CD4-positive, alpha-beta T cell treated with Interleukin-21 for 1 hour (primary cell): ENCODE measurements at regions not wholly inside any gene's neighbourhood (a gene's known extent, or its start where the extent isn't known, plus 50 kb on each side); places are given as distances from the start of the nearest gene placed in this dataset.

Experiments
- DNase-seq: peaks from one replicate; pipeline ENCODE4 v3.0.0-alpha.2; 2020

DNA sequence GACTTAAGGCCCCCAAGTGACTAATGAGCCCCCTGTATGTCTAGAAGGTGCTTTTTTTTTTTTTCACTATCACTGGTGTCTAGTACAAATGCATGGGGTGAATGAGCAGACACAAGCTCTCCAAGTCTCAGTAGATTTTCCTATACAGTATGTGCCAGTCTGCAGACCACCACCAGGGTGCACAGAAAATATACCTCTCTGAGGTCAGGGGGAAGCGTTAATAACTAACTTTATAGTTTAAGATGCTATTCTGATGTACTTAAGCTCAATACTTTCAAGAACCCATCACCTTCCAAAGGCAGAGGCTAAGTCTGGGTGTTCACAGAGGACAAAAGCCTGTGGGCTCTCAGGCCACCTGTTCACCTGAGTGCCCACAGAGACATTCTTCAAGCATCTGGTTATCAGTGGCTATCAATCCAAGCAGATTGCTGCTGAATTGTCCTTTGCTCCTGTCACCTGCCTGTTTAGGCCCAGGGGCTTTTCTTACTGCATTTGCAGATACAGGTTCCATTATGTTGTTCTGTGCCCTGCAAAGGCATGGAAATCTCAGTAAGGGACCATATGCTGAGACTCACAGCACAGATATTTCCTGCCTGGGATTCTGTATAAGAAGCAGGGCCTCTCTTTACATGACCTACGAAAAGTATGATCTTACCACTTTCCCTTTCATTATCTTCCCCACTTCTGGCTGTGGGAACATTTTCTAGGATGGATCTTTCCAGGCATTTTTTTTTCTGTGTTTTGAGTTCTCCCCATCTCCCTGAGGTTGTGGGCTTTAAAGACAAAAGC lies 534.6 kb downstream of the TNS1 start:
- no peak for DNase-seq

DNA sequence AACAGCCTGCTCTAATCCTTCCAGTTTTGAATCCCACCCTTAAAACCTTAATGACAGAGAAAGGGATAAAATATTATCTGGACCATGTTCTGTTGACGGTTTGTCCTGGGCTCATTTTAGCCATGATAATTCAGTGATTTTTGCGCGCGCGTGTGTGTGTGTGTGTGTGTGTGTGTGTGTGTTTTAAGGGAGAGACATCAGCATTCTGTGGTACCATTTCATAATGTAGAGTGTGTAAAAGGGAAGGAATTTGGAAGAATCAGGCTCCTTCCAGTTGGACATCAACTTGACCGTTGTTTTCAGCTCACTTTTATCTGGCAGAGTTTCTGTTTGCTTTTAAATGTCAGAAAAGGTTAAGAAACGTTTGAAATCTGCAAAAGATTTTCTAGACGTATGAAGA lies 535.5 kb downstream of the TNS1 start:
- DNase-seq: no peak

DNA sequence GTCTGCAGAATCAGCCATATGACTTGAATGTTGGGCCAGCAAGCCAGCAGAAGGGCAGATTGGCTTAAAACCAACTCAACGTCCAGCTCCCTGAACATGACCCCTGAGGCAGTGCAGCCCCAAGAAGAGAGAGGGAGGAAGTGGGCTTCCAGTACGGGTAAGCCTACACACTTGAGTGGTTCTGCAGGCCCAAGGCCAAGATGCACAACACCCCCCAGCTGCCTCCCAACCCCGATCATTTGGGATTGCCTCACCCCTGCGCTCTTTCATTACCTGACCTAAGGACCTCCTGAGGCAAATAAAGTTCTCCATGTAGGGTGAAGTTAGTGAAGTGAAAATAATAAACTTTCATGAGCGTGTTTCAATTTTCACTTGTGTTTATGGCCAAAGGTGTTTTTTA lies 536.0 kb downstream of the TNS1 start:
- no peak for DNase-seq

DNA sequence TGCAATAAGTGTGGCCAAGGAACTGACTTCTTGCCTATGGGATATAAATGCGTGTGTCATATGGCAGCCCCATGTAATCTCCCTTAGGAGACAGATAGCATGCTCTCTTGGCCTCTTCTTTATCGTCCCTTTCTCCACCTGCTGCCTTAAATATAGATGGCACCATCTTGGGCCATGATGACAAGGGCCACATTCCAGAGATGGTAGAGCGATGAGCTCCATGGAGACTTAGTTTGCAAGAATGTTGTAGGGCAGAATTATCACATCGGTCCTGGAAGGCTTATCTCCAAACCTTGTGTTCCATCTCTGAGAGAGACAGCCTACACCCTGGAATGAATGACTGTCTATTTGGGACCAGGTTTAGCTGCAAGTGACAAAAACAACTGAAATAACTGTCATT lies 536.7 kb downstream of the TNS1 start:
- DNase-seq: no peak

DNA sequence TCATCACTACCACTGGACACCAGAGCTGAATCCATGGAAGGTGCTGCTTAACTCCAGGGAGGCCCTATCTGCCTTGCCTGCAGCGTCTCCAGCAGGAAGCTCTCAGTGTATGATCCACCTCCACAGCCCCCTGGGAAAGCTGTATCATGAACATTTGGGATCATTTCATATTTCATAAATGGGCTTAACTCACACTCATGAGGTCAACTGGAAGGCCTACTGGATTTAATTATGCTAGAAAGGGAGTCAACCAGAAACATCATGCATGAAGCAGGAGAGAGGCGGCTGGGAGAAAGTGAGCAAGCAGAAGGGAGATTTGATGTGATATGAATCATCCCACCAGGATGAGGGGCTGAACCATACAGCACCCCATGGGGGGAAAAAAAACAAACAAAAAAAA lies 537.7 kb downstream of the TNS1 start:
- DNase-seq: no peak

DNA sequence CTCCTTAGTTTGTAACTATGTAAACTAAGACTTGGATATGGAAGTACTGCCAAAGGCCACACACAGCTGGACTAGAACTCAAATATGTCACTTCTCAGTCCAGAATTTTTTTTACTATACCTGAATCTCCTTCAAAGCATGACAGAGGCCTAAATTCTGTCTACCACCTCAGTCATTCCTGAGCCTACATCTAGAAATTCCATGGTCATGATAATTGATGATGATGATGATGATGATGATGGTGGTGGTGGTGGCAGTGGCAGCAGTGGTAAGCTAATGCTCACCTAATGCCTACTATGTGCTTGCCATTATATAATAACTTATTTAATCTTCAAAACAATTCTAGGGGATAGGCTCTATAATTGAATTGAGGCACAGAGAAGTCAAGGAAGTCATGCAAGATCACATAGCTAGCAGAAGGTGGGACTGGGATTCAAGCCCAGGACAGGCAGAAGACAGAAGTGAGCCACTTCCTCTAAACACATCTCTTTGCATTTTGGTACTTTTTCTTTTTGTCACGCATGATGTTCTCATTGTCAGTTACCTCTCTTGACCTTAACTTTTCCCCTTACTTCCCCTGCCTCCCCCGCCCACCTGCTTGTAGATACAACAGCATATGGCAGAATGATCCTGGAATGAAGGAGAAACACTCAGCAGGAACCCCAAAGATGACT lies 539.3 kb downstream of the TNS1 start:
- DNase-seq: no peak

DNA sequence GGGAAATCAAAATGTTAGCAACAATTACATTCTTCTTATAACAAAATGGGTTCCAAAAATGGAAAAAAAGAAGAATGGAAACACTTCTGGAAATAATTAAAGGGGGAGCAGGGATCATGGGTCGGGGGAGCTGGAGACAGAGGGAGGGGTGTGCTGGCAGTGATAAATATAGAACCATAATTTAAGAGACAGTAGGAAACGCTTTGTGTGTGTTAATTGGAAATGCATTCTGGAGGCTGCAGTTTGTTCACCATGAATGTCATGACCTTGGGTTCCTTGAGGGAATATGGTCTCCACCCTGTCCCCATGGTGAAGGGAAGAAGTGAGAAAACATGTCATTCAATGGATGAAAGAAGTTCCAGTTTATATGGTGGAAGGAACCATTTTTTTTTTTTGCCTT lies 540.7 kb downstream of the TNS1 start:
- no peak for DNase-seq

DNA sequence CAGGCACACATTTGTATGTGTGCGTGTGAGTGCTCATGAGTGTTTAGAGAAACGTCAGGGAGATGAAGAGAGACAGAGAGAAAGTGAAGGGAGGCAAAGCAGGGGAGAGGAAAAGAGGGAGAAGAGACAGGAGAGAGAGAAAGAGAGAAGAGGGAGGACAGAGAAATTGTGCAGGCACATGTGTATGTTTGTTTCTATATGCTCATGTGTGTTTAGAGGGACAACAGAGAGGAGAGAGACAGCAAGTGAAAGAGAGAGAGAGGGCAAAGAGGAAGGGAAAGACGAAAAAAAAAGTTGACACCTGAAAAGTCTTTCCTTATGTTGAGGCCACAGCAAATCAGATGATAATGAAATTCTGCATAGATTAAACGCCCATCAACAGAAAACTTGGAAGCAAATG lies 541.1 kb downstream of the TNS1 start:
- no peak for DNase-seq

DNA sequence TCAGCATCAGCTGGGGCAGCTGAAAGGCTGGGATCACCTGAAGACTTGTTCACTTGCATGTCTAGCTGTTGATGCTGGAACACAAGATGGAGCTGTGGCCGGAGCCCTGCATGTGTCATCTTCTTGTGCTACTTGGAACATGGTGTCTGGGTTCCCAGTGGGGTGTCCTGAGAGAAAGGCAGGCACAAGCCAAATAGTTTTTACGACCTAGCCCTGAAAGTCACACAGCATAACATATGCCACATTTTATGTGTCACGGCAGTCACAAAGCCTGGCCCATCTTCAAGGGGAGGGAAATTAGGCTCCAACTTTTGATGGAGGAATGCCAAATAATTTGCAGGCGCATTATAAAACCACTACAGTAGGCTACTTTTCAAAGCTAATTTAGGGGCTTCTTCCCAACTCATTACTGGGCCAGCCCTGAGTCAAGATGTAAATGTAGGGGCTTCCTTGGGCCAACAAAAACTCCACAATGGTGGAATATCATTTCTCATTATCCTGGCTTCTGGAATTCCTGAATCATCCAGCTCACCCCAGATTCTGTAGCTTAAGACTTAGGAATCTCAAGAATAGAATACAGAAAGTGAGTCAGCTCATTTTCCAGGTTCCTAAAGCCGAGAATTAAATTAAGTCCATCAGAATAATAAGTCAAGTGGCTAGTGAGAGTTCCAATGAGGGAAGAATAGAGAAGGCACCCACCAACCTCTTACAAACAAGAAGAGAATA lies 543.0 kb downstream of the TNS1 start:
- DNase-seq: no peak

DNA sequence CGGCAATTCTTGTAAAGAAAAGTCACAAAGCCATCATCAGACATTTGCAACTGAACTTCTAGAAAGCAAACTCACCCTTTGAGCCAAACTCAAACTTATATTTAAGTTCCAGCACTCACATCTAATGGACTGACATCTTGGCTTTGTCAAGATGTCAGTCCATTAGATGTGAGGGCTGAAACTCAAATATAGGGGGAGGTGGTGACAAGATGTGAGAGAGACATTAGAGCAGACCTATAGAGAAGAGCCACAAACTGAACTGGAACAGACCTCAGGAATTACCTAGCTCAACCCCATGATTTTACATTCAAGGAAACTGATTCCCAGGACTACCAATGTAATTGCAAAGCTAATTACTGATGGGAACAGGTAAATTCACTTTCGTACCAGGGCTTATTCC lies 543.8 kb downstream of the TNS1 start:
- DNase-seq: no peak

DNA sequence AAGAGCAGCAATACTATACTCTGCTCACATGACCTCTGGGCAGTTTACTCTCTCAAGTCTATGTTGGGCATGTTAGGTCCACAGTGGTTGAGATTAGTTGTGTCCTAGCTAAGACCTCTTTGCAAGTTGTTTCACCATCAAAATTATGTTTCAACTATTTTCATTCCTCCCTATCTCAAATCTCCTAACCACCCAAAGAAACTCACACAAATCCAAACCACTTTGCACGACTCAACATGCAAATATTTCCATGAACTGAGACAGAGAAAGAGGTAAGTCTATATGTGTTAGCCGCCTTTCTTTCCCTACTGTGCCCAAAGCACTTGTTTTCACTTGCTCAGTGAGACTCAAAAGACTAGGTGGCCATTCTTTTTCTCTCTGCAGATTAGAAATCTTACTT lies 546.8 kb downstream of the TNS1 start:
- no peak for DNase-seq

DNA sequence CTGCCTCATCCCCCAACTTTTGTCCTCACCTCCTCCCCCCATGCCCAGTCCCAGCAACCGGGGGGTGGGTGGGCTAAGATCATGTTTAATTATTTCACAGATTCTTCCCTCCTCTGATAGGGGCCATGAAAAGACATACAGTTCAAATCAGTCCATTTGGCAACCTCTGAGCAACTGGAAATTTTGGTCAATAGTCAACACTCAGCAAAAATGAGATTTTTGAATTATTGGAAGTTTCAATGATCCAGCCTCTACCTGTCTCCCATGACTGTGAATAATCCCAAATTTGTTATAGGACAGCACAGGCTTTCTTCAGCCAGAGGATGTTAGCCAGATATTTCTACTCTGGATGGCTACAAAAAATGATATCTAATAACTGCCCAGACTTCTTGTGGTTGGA lies 549.9 kb downstream of the TNS1 start:
- DNase-seq: no peak

DNA sequence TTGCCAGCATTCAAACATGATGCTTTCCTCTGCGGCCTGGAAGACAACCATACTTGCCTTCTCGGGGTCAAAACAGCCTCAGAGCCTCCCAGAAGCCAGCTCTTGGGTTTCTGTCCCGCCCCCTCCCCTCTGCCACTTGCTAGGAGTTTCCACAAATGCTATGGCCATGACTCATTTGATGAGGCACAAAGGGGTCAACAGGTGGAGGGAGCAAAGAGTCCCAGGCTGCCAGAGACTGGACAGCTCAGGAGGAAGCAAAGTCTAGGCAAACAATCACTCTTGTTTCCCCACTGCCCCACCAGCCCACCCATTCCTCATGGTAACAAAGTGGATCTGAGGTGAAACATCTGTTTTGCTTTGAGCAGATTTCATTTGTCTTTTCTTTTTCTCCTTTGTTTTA lies 551.1 kb downstream of the TNS1 start:
- DNase-seq: no peak

DNA sequence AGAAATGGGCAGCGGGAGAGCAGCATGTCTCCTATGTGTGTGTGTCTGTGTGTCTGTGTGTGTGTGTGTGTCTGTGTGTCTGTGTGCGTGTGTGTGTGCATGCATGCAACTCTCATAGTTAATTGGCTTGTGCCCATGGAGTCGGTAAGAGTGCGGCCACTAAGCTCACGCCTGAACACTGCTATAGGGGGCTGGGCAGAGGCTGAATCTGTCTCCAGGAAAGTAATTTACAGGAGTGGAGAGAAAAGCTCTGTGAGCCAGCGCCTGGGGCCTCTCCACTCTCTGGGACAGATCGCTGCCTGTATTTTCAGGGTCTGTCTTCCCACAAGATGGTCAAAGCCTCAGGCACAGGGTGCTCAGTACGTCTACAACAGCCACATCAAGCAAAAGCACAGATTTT lies 553.4 kb downstream of the TNS1 start:
- no peak for DNase-seq

DNA sequence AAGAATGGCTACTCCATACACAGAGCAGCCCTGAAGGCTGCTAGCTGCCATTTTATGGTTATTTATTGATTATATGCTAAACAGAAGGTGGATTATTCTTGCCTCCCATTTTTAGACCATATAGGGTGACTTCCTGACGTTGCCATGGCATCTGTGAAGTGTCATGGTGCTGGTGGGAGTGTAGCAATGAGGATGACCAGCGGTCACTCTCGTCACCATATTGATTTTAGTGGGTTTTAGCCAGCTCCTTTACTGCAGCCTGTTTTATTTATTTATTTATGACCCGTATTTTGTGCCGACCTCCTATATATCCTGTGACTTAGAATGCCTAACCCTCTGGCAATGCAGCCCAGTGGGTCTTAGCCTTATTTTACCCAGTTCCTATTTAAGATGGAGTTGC lies 553.9 kb downstream of the TNS1 start:
- DNase-seq: no peak

DNA sequence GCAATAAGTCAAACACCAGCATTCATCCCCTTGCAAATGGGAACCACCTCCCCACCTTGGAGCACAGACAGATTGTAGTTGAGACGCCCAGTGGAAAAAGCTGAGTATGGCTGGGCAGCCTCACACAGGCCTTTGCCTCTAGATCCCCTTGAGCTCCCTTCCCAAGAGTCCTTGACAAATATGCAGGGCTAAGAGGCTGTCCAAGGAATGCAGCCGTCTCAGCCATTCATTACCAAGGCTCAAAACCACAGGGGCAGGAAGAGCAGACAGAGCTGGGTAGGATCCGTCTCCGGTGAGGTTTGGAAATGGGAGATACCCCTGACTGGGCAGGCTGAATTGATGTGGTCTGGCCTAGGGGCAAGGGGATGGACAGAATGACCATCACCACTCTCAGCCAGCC lies 557.1 kb downstream of the TNS1 start:
- DNase-seq: no peak

DNA sequence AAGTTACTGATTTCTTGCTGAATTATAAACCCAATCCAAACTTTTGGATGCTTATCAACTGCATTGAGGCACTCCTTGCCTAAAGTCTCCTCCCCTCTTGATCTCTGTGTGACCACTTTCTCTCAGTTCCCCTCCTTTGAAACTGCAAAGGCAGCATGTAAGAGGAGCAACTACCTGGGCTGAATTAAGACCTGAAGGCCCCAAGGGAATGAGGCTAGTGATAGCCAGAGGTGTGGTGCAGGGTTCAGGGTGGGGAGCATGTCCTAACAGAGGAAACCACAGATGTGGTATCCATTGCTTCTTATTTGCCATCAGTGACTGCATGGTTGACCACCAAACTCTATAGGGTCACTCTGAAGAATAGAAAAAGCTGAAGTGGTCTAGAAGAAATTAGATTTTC lies 557.9 kb downstream of the TNS1 start:
- no peak for DNase-seq

DNA sequence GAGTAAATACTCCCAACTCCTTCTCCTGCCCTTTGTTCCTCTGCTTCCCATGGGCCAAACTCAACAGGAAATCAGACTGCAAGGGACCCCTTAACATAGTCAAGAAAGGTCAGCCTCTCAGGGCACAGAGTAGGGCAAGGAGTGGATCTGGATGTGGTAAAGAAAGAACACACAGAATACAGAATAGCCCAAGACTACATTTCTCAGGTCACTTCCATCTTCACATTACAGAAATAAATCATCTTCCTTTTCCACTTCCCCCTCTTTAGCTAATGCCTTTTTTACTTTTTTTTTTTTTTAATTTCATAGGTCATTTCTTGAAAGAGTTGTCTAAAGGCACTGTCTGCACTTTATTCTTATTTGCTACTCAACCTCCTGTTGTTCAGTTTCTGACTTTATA lies 558.3 kb downstream of the TNS1 start:
- no peak for DNase-seq

DNA sequence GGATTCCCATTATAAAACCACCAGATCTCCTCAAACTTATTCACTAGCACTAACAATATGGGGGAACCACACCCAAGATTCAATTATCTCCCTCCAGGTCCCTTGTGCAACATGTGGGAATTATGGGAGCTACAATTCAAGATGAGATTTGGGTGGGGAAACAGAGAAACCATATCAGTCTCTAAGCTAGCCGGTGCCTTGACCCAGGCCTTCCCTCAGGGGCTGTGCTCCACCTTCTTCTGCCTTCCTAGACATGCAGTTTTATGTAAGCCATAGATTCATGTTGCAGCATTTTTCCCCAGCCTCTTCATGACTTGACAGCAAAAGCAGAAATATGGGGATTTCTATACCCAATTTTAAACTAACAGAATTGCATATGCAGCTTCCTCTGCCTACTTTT lies 559.2 kb downstream of the TNS1 start:
- DNase-seq: no peak

DNA sequence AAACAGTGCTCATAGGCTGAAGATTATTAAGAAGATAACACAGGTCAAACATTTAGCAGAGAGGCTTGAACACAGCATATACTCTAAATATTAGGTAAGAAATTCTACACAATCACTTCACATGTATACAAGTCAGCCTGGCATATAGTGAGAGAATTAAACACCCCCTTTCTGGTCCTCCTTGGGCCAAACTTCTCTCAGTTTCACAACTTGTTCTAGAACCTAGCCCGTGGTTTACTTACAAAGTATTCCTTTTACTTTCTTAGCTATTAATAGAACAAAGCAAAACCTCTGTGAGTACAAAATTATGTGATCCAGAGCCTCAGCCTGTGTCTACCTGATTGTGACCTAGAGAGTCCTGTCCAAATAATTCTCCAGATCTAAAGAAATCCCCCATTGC lies 562.8 kb downstream of the TNS1 start:
- no peak for DNase-seq

DNA sequence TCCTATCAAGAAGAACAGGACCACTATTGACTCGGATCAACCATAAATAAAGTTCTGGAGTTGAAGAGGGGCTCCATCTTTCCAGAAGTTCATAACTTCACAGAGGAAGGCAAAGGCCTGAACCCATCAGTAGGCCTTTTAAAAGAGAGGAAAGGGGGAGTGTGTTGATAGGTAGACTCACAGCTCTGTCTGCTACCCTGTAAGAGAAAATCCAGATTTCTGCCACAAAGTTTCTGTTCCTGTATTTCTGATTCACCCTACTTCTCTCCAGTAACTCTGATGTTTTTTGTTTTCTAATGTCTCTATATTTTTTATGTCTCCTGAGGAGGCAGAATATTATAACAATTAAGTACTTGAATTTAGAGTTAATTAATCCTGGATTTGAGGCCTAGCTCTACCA lies 564.0 kb downstream of the TNS1 start:
- no peak for DNase-seq

DNA sequence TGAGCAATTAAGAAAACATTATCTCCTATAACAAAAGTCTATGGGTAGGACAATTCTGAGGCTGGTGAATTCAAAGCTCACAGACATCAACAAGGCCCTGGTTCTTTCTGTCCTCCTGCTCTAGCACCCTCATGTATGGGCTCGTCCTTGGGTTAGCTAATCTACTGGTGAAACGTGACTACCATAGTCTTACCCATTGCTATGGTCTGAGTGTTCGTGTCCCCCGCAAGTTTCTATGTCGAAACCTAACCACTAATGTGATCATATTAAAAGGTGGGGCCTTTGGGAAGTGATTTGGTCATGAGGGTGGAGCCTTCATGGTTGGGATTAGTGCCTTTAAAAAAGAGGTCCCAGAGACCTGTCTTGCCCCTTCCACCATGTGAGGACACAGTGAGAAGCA lies 564.7 kb downstream of the TNS1 start:
- no peak for DNase-seq

DNA sequence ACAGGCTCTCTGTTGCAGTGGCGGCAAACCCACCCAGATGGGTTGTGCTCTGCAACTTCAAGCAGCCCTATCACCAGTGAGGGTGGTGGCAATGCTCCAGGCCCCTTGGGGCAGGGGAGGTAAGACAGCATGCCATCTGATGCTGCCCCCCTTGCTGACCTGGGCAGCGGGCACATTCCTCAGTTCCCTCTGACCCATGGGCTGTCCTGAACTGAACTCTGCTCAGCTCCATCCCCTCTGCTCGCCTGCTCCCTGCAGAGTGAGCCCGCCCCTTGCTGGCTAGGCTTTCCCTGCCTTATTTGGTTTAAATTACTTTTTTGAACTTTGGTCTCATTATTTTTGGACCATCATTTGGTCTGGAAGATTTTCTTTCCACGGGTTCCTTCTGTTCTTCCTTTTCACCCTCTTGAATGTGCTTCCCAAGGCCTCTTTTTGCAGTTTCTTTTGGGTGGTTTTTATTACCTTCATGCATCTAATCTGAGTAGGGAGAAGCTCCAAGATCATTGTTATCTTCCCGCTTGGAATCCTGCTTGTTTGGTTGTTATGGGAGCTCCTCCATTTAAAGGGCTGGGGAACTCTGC lies 565.4 kb downstream of the TNS1 start:
- DNase-seq: no peak

DNA sequence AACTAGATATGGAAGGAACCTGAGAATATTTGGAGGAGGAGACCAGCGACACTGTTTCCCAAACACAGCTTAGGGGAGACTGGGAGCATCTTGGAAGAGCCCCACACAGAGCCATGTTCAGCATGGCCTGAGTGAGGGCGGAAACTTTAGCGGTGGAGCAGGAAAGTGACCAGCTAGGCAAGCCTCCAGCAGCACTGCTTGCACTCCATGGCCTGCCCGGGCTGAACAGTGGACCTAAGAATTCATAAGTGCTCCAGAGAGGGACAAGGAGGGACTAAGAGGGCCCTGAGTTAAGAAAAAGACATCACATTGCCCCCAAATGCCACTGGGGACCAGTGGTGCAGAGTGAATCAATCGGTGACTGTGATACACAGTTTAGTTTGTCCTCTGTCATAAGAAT lies 566.4 kb downstream of the TNS1 start:
- DNase-seq: no peak
